ENCODE measurements at regions not wholly inside any gene's neighbourhood (a gene's known extent, or its start where the extent isn't known, plus 50 kb on each side); places are given as distances from the start of the nearest gene placed in this dataset.

GRCh38 chr20:63114693-63115311 lies 101.1 kb downstream of the YTHDF1 start:
- DNase-seq, result no peak

DNA sequence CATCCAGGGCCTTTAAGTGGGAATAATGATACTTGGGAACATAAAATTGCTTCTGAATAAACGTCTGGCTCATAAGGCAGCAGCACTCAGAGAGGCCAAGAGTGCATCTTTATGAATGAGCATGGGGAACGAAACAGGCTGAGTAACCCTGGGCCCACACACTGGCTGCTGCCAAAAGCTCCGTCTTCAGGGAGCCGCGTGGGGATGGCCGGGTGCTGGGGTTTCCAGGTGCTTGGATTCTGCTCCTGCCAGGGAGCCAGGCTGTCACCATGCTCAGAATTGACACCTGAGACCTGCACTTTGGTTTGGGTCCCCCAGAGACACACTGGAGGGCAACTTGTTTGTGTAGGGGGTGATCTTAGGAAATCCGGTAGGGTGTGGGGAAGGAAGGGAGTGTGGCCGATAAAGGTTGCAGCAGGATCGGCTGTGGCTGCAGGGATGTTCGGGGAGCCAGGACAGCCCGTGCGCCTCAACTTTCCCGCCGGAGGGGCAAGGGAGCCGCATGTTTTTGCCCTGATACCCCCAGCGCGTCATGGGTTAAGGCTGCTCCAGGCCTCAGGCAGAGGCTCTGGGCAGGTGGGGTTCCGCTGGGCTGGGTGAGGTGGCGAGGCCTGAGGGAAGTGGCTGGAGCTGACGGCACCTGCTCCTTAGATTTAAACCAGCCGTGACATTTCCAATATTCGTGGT lies 101.8 kb downstream of the YTHDF1 start:
- DNase-seq, result no peak

DNA sequence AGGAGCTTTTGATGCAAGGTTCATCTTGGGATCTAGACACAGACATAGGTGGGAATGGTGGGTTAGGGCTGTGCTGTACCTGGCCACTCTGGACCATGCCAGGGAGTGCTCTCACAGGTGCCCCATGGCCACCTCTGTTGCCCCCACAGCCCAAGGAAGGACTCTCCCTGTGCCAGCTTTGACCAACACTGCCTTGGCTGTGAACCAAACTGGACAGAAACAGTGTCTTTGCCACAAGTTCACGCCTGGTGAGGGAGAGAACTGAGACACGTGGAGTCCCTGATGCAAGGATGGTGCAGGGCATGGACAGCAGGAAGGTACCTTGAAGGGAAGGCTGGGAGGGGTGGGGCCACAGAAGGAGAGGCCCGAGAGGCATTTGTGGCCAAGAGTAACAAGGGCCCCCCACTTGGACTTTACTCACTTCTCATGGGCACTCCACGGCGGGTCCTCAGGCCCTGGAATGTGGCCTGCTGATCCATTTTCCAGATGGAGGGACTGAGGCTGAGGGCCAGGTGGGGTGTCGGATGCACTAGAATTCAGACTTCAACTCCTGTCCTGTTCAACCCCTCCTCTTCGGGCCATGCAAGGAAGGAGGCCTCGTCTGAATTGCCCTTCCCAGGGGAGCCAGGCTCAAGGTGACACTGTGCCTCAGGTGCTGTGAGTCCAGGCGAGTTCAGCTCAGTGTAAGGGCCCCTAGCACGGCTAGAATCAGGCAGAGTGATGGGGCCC lies 103.3 kb downstream of the YTHDF1 start:
- no peak for DNase-seq

GRCh38 chr20:63108247-63108646 lies 101.5 kb upstream of the BHLHE23 start:
- no peak for DNase-seq

GRCh38 chr20:63107449-63108200 lies 100.9 kb upstream of the BHLHE23 start:
- DNase-seq, result no peak

GRCh38 chr20:63106765-63107448 lies 100.1 kb upstream of the BHLHE23 start:
- DNase-seq, result no peak

DNA sequence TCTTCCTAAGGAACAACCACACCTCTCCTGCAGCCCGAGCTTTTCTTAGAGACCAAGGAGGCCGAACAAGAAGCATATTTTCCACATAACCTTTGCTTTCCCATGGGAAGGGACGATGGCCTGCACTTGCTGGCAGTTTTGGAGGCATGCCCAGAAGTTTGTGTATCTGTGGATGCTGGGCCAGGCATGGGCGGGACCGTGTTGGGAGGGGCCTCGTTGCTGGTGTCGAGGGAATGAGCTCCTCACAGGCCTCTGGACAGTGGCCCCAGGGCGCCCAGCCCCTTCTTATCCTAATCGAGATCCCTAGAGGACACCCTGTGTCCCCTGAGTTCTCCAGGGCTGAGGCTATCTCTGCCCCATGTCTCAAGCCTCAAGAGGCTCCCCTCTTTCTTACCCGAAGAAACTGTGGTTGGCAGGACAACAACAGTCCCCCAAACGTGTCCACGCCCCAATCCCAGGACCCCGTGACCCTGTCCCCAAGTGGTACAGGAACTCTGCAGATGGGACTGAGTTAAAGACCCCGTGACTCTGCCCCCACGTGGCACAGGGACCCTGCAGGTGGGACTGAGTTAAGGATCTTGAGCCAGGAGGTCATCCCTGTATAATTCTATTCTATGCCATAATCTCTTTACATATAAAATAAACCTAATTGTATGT lies 99.5 kb upstream of the BHLHE23 start:
- DNase-seq, result no peak

- DNase-seq, result no peak
Observed at GRCh38 chr20:63105211-63106107, 98.7 kb upstream of the BHLHE23 start.

- no peak for DNase-seq
Observed at GRCh38 chr20:63104312-63105181, 97.8 kb upstream of the BHLHE23 start.

GRCh38 chr20:63103402-63104311 lies 96.9 kb upstream of the BHLHE23 start:
- no peak for DNase-seq

- peak; percentile 62 for DNase-seq
Observed at GRCh38 chr20:63102721-63103375, 96.1 kb upstream of the BHLHE23 start.

GRCh38 chr20:63101781-63102720 lies 95.3 kb upstream of the BHLHE23 start:
- peak; percentile 61 for DNase-seq

- peak; percentile 27 for DNase-seq
Observed at GRCh38 chr20:63100926-63101699, 94.3 kb upstream of the BHLHE23 start.

- peak; percentile 13 for DNase-seq
Observed at GRCh38 chr20:63100174-63100925, 93.6 kb upstream of the BHLHE23 start.

DNA sequence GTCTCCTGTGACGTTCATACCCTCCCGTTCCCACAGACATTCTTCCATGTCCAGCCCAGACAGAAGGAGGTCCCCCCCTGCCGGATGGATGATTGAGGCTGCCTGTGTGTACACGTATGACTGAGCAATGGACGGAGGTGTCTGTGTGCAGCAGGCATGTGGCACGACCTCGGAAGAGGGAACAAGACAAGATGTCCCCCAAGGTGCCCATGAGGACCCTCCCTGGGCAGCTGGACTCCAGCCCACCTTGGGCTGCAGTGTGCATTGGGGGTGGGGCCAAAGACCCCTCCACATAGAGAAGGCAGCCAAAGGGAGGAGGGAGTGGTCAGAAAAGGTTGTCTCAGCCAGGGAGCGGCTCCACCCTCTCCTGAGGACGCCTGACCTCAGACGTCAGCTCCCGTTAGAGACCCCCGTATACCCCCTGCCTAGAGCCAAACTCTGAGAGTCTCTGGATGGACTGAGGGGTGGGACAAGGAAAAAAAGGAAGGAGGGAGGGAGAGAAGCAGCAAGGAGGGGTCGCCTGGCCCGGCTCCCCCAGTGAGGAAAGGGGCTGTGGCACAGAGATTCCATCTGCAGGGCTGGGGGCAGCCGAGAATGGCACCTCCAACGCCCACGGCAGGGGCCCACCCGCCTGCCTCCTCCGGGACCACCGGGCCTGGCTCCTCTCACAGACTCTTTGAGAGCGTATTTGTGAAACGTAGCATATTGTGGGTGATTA lies 92.9 kb upstream of the BHLHE23 start:
- DNase-seq, result peak; percentile 6
